MM.1S (cell line): ENCODE measurements at regions not wholly inside any gene's neighbourhood (a gene's known extent, or its start where the extent isn't known, plus 50 kb on each side); places are given as distances from the start of the nearest gene placed in this dataset.

Experiments used
- DNase-seq: peaks from one replicate; pipeline ENCODE4 v3.0.0-alpha.2; 2015
- H2AFZ ChIP-seq: fragments of 300-600 bp; sonication (generic); 2 replicates; pipeline ENCODE4 v1.6.0; 2016; ENCODE audit warnings: antibody characterized with exemption, low read length
- H3F3A ChIP-seq: fragments of 300-600 bp; sonication (generic); 2 replicates; pipeline ENCODE4 v1.6.1; 2016; ENCODE audit warnings: mild to moderate bottlenecking, antibody characterized with exemption, low read length, moderate library complexity, mixed read lengths; ENCODE audit not compliant: insufficient read depth
- H3K27ac ChIP-seq: fragments of 300-600 bp; sonication (generic); 2 replicates; pipeline ENCODE4 v1.5.1; 2016; ENCODE audit warnings: mild to moderate bottlenecking, low read length
- H3K27me3 ChIP-seq: fragments of 300-600 bp; sonication (generic); replicated peaks from 2 replicates; pipeline ENCODE4 v1.6.0; 2016; ENCODE audit warnings: low read length; ENCODE audit not compliant: insufficient read depth
- H3K36me3 ChIP-seq: fragments of 300-600 bp; sonication (generic); replicated peaks from 2 replicates; pipeline ENCODE4 v1.6.1; 2016; ENCODE audit warnings: mild to moderate bottlenecking, low read length, mixed read lengths; ENCODE audit not compliant: insufficient read depth
- H3K4me1 ChIP-seq: fragments of 300-600 bp; sonication (generic); 2 replicates; pipeline ENCODE4 v1.6.1; 2016; ENCODE audit warnings: low read length, mixed read lengths
- H3K4me2 ChIP-seq: fragments of 300-600 bp; sonication (generic); 2 replicates; pipeline ENCODE4 v1.6.0; 2016; ENCODE audit warnings: low read depth, low read length
- H3K4me3 ChIP-seq: fragments of 300-600 bp; sonication (generic); 2 replicates; pipeline ENCODE4 v1.5.1; 2016; ENCODE audit warnings: low read length, mixed read lengths
- H3K79me2 ChIP-seq: fragments of 300-600 bp; sonication (generic); 2 replicates; pipeline ENCODE4 v1.6.1; 2016; ENCODE audit warnings: mixed run types, low read length, mixed read lengths
- H3K9ac ChIP-seq: fragments of 300-600 bp; sonication (generic); 2 replicates; pipeline ENCODE4 v1.6.1; 2016; ENCODE audit warnings: low read length, mixed read lengths
- H3K9me2 ChIP-seq: fragments of 300-600 bp; sonication (generic); replicated peaks from 2 replicates; pipeline ENCODE4 v1.6.1; 2016; ENCODE audit warnings: mild to moderate bottlenecking, low read length, mixed read lengths; ENCODE audit not compliant: insufficient read depth
- H3K9me3 ChIP-seq: fragments of 300-600 bp; sonication (generic); replicated peaks from 2 replicates; pipeline ENCODE4 v1.6.1; 2016; ENCODE audit warnings: mild to moderate bottlenecking, low read length, mixed read lengths; ENCODE audit not compliant: insufficient read depth
- H4K20me1 ChIP-seq: fragments of 300-600 bp; sonication (generic); 2 replicates; pipeline ENCODE4 v1.6.1; 2016; ENCODE audit warnings: mild to moderate bottlenecking, low read length, moderate library complexity, mixed read lengths; ENCODE audit not compliant: insufficient read depth
- CTCF ChIP-seq: fragments of 300-600 bp; sonication (generic); IDR thresholded peaks from 2 replicates; pipeline ENCODE4 v1.5.1; 2016; ENCODE audit warnings: antibody characterized with exemption, low read length, mixed read lengths
- EZH2 ChIP-seq: fragments of 300-600 bp; sonication (generic); optimal IDR thresholded peaks from 2 replicates; pipeline ENCODE3; 2017; ENCODE audit warnings: low read depth, mild to moderate bottlenecking, antibody characterized with exemption, low read length, mixed read lengths
- EZH2phosphoT487 ChIP-seq: fragments of 300-600 bp; sonication (generic); IDR thresholded peaks from 2 replicates; pipeline ENCODE4 v1.6.1; 2018; ENCODE audit warnings: antibody characterized with exemption, low read length

GRCh38 chr18:30588673-30589164 is 453.8 kb downstream of the DSC3 start:
- H3K27ac ChIP-seq, result no peak overlapping the region
- H3K9me3 ChIP-seq, result no peaks in the 10 kb centered on the region
- H3F3A ChIP-seq, result no peaks in the 10 kb centered on the region
- H4K20me1 ChIP-seq, result no peaks in the 10 kb centered on the region
- no peaks in the 10 kb centered on the region for H3K9me2 ChIP-seq
- H3K4me1 ChIP-seq, result no peaks in the 10 kb centered on the region
- H3K9ac ChIP-seq, result no peak overlapping the region
- no peak overlapping the region for H3K4me2 ChIP-seq
- no peak overlapping the region for H2AFZ ChIP-seq
- H3K79me2 ChIP-seq, result no peaks in the 10 kb centered on the region
- H3K36me3 ChIP-seq, result no peaks in the 10 kb centered on the region
- TF ChIP-seq EZH2phosphoT487 (no peak), CTCF (no peak), EZH2 (no peak)
- H3K27me3 ChIP-seq, result no peaks in the 10 kb centered on the region
- no peak overlapping the region for H3K4me3 ChIP-seq
- no peak for DNase-seq

GRCh38 chr18:30583768-30584167 is 458.8 kb downstream of the DSC3 start:
- H3K9me2 ChIP-seq, result no peaks in the 10 kb centered on the region
- no peaks in the 10 kb centered on the region for H3K79me2 ChIP-seq

GRCh38 chr18:30582078-30582477 is 460.5 kb downstream of the DSC3 start:
- TF ChIP-seq EZH2phosphoT487 (no peak), EZH2 (no peak)
- H3K4me1 ChIP-seq, result peaks cover 22% of the 10 kb centered on the region
- H3K36me3 ChIP-seq, result no peaks in the 10 kb centered on the region
- H3K4me3 ChIP-seq, result peak overlapping the region; percentile 21
- H3K9me2 ChIP-seq, result no peaks in the 10 kb centered on the region
- peak overlapping the region; percentile 72 for H3K27ac ChIP-seq
- peak overlapping the region; percentile 61 for H2AFZ ChIP-seq
- H3K79me2 ChIP-seq, result no peaks in the 10 kb centered on the region
- peak overlapping the region; percentile 66 for H3K4me2 ChIP-seq
- H3K9me3 ChIP-seq, result no peaks in the 10 kb centered on the region
- DNase-seq, result no peak
- H3K27me3 ChIP-seq, result no peaks in the 10 kb centered on the region
- H4K20me1 ChIP-seq, result no peaks in the 10 kb centered on the region
- peak overlapping the region; percentile 10; the same call in 1 of the 2 replicates for H3K9ac ChIP-seq
- H3F3A ChIP-seq, result peaks cover 12% of the 10 kb centered on the region

More at GRCh38 chr18:30583768-30584167, 458.8 kb downstream of the DSC3 start:
- Histone ChIP-seq H3K27ac (no peak overlapping the region), H4K20me1 (no peaks in the 10 kb centered on the region), H3K9ac (no peak overlapping the region), H3F3A (peaks cover 12% of the 10 kb centered on the region), H3K4me3 (no peak overlapping the region), H2AFZ (no peak overlapping the region), H3K4me2 (no peak overlapping the region), H3K36me3 (no peaks in the 10 kb centered on the region), H3K9me3 (no peaks in the 10 kb centered on the region), H3K27me3 (no peaks in the 10 kb centered on the region), H3K4me1 (peaks cover 22% of the 10 kb centered on the region)
- TF ChIP-seq CTCF (no peak), EZH2phosphoT487 (no peak), EZH2 (no peak)
- no peak for DNase-seq

GRCh38 chr18:30578707-30579106 is 463.8 kb downstream of the DSC3 start:
- Histone ChIP-seq H3K27ac (no peak overlapping the region), H3F3A (peaks cover 12% of the 10 kb centered on the region), H4K20me1 (no peaks in the 10 kb centered on the region), H3K9me3 (no peaks in the 10 kb centered on the region), H3K4me1 (peaks cover 22% of the 10 kb centered on the region), H3K79me2 (no peaks in the 10 kb centered on the region), H3K27me3 (no peaks in the 10 kb centered on the region), H3K4me2 (no peak overlapping the region), H3K36me3 (no peaks in the 10 kb centered on the region), H3K4me3 (no peak overlapping the region), H3K9me2 (no peaks in the 10 kb centered on the region), H2AFZ (no peak overlapping the region), H3K9ac (no peak overlapping the region)
- TF ChIP-seq EZH2phosphoT487 (no peak), EZH2 (no peak), CTCF (no peak)
- no peak for DNase-seq
